HCT116 (cell line): ENCODE measurements at regions not wholly inside any gene's neighbourhood (a gene's known extent, or its start where the extent isn't known, plus 50 kb on each side); places are given as distances from the start of the nearest gene placed in this dataset.

ENCODE experiments used
- ATAC-seq: fragments of 200-7000 bp; cut with Tn5 transposase; 2 replicates; pipeline ENCODE4 v1.9.1; 2020; ENCODE audit warnings: mild to moderate bottlenecking, moderate library complexity
- BruUV-seq: library from RNA; stranded (reverse); fragments of 400-500 nt; replicated peaks from 2 replicates; lab custom pipeline; 2021; lab: Mats Ljungman, UMichigan
- CTCF ChIA-PET: fragments of 300-600 bp; sonication (Branson Sonifier 250); formaldehyde crosslinking; loops from one replicate; lab custom pipeline; 2021; ENCODE audit warnings: antibody characterized with exemption; lab: Charles Lee
- POLR2A ChIA-PET: fragments of 300-600, 350-600 bp; sonication (Branson Sonifier 250); formaldehyde crosslinking; loops from one replicate; lab custom pipeline; 2021; ENCODE audit warnings: antibody characterized with exemption; lab: Charles Lee
- RAD21 ChIA-PET, 2 experiments: fragments of 300-600 bp; sonication (Branson Sonifier 250); formaldehyde crosslinking; loops; one replicate each; lab custom pipeline; 2023; ENCODE audit warnings: low total read pairs in 2 of 2; ENCODE audit not compliant: uncharacterized antibody in 2 of 2, unreplicated experiment in 2 of 2, low non-redundant PET in 1 of 2; lab: Charles Lee
- DNase-seq: peaks from one replicate; pipeline ENCODE4 v3.0.0-alpha.2; 2010; ENCODE audit warnings: low read depth, low spot score
- H2AFZ ChIP-seq: fragments of 200-600 bp; shearing (Covaris generic), sonication (generic); 2 replicates; pipeline ENCODE4 v1.6.1; 2017; ENCODE audit warnings: low read depth, mixed run types, mixed read lengths, antibody characterized with exemption, low read length; ENCODE audit not compliant: poor library complexity, severe bottlenecking
- H3K27ac ChIP-seq: 2 replicates; pipeline ENCODE4 v1.5.1; 2012; ENCODE audit warnings: low read depth, low read length
- H3K27me3 ChIP-seq: fragments of 200-600 bp; sonication (generic); 2 replicates; pipeline ENCODE4 v1.6.1; 2016; ENCODE audit warnings: mixed run types, low read length, mixed read lengths; ENCODE audit not compliant: insufficient read depth
- H3K36me3 ChIP-seq, 2 experiments: fragments of 200-500 bp in 1 of 2; fragments of 200-600 bp in 1 of 2; sonication (Bioruptor generic) in 1 of 2; sonication (generic) in 1 of 2; 2 replicates each; pipeline versions ENCODE4 v1.5.1 to v1.6.1; 2014 to 2016; ENCODE audit warnings: low read length in 2 of 2, inconsistent platforms in 1 of 2, mixed read lengths in 1 of 2, mixed run types in 1 of 2; ENCODE audit not compliant: insufficient read depth in 2 of 2, control insufficient read depth in 1 of 2
- H3K4me1 ChIP-seq, 2 experiments: fragments of 200-600 bp in 1 of 2; sonication (generic) in 1 of 2; 2 replicates each; pipeline versions ENCODE4 v1.5.1 to v1.6.1; 2012 to 2017; ENCODE audit warnings: low read length in 2 of 2, inconsistent platforms in 1 of 2, mild to moderate bottlenecking in 1 of 2, mixed read lengths in 1 of 2, mixed run types in 1 of 2, moderate library complexity in 1 of 2; ENCODE audit not compliant: insufficient read depth in 2 of 2, control insufficient read depth in 1 of 2
- H3K4me2 ChIP-seq: fragments of 200-600 bp; sonication (generic); 2 replicates; pipeline ENCODE4 v1.6.1; 2017; ENCODE audit warnings: mixed run types, low read length, mixed read lengths
- H3K4me3 ChIP-seq, 2 experiments: fragments of 200-600 bp in 1 of 2; sonication (generic) in 1 of 2; replicated peaks in 1 of 2; 2 replicates each; pipeline ENCODE4 v1.5.1; 2011 to 2016; ENCODE audit warnings: low read length in 2 of 2, control low read depth in 1 of 2, low read depth in 1 of 2, mild to moderate bottlenecking in 1 of 2, mixed read lengths in 1 of 2, mixed run types in 1 of 2
- H3K79me2 ChIP-seq: fragments of 200-600 bp; sonication (generic); 2 replicates; pipeline ENCODE4 v1.6.1; 2017; ENCODE audit warnings: mild to moderate bottlenecking, mixed run types, low read length, moderate library complexity, mixed read lengths; ENCODE audit not compliant: insufficient read depth
- H3K9ac ChIP-seq: fragments of 200-600 bp; sonication (generic); 2 replicates; pipeline ENCODE4 v1.6.1; 2016; ENCODE audit warnings: low read length, mixed read lengths
- H3K9me2 ChIP-seq: fragments of 200-600 bp; sonication (generic), shearing (Covaris generic); 2 replicates; pipeline ENCODE4 v1.6.1; 2017; ENCODE audit warnings: mixed run types, mild to moderate bottlenecking, moderate library complexity; ENCODE audit not compliant: insufficient read depth
- H3K9me3 ChIP-seq, 2 experiments: fragments of 200-500 bp in 1 of 2; fragments of 200-600 bp in 1 of 2; sonication (Bioruptor generic) in 1 of 2; sonication (generic) in 1 of 2; 2 replicates each; pipeline ENCODE4 v1.6.1; 2014 to 2017; ENCODE audit warnings: low read length in 2 of 2, mixed read lengths in 2 of 2, inconsistent platforms in 1 of 2, low read depth in 1 of 2, mild to moderate bottlenecking in 1 of 2, mixed run types in 1 of 2, moderate library complexity in 1 of 2; ENCODE audit not compliant: control insufficient read depth in 1 of 2, insufficient read depth in 1 of 2
- H4K20me1 ChIP-seq: fragments of 200-600 bp; sonication (generic), shearing (Covaris generic); 2 replicates; pipeline ENCODE4 v1.6.1; 2017; ENCODE audit warnings: mixed run types, mild to moderate bottlenecking, moderate library complexity; ENCODE audit not compliant: insufficient read depth
- ATF3 ChIP-seq: IDR thresholded peaks from 2 replicates; pipeline ENCODE4 v1.6.1; 2012
- CEBPB ChIP-seq: IDR thresholded peaks from 2 replicates; pipeline ENCODE4 v1.6.1; 2012; ENCODE audit warnings: low read depth
- CTCF ChIP-seq, 3 experiments: fragments of 200-600 bp in 1 of 3; sonication (generic) in 1 of 3; IDR thresholded peaks in 2 of 3; conservative IDR thresholded peaks in 1 of 3; 2 replicates each; pipeline ENCODE4 v1.5.1; 2012 to 2017; ENCODE audit warnings: low read depth in 2 of 3, low read length in 2 of 3, antibody characterized with exemption in 1 of 3, borderline replicate concordance in 1 of 3, control low read depth in 1 of 3, mild to moderate bottlenecking in 1 of 3, mixed read lengths in 1 of 3, mixed run types in 1 of 3, moderate library complexity in 1 of 3; ENCODE audit not compliant: insufficient read depth in 1 of 3
- FOSL1 ChIP-seq: IDR thresholded peaks from 2 replicates; pipeline ENCODE4 v1.6.1; 2012; ENCODE audit warnings: low read depth
- MAX ChIP-seq: IDR thresholded peaks from 2 replicates; pipeline ENCODE4 v1.6.1; 2012
- POLR2AphosphoS5 ChIP-seq: IDR thresholded peaks from 2 replicates; pipeline ENCODE4 v1.6.1; 2011; ENCODE audit warnings: mild to moderate bottlenecking, low read depth, low read length, moderate library complexity
- RAD21 ChIP-seq: IDR thresholded peaks from 2 replicates; pipeline ENCODE4 v1.6.1; 2012; ENCODE audit warnings: low read depth, mild to moderate bottlenecking
- SP1 ChIP-seq: IDR thresholded peaks from 2 replicates; pipeline ENCODE4 v1.6.1; 2012; ENCODE audit warnings: low read depth
- SRF ChIP-seq: IDR thresholded peaks from 2 replicates; pipeline ENCODE4 v1.6.1; 2012; ENCODE audit warnings: low read depth
- TCF7L2 ChIP-seq: IDR thresholded peaks from 2 replicates; pipeline ENCODE4 v1.7.0; 2011; ENCODE audit warnings: borderline replicate concordance, inconsistent platforms; ENCODE audit not compliant: insufficient read depth, insufficient read length; ENCODE audit errors: extremely low read depth
- ZBTB33 ChIP-seq: IDR thresholded peaks from 2 replicates; pipeline ENCODE4 v1.6.1; 2011; ENCODE audit warnings: mild to moderate bottlenecking, low read length, moderate library complexity; ENCODE audit not compliant: insufficient replicate concordance; ENCODE audit errors: extremely low read depth
- ZFX ChIP-seq: fragments of 450-650 bp; IDR thresholded peaks from 2 replicates; pipeline ENCODE4 v1.6.1; 2017
- ZNF274 ChIP-seq: fragments of 200-500 bp; sonication (Bioruptor generic); IDR thresholded peaks from 2 replicates; pipeline ENCODE4 v1.6.1; 2014; ENCODE audit warnings: mild to moderate bottlenecking, low read depth, low read length, inconsistent platforms
- intact Hi-C: fragments of 100-400 bp; cut with micrococcal nuclease; formaldehyde crosslinking; loops from 2 replicates; pipeline ENCODE4 v1.10.0; 2022

GRCh38 chr2:116487336-116487735 is 1327.2 kb upstream of the DDX18 start:
- TF ChIP-seq TCF7L2 (no peak), SRF (no peak), POLR2AphosphoS5 (no peak), ATF3 (no peak), RAD21 (no peak), CTCF (IDR thresholded peaks at IDR 0.05 in 2 of 3, conservative IDR thresholded peaks at IDR 0.05 in 1 of 3; ENCODE audit: borderline replicate concordance in 1 of 3, insufficient read depth in 1 of 3, low read depth in 2 of 3, low read length in 2 of 3) (no peak), MAX (no peak), ZFX (no peak), ZNF274 (no peak), FOSL1 (no peak), ZBTB33 (no peak), CEBPB (no peak), SP1 (no peak)
- H2AFZ ChIP-seq: no peak overlapping the region
- CTCF ChIA-PET: no interaction called here

More at GRCh38 chr2:116487336-116487735, 1327.2 kb upstream of the DDX18 start:
- POLR2A ChIA-PET: no interaction called here
- Histone ChIP-seq H3K9me2 (no peaks in the 10 kb centered on the region), H3K4me1 (no peaks in the 10 kb centered on the region), H4K20me1 (no peaks in the 10 kb centered on the region), H3K27me3 (no peaks in the 10 kb centered on the region), H3K27ac (no peak overlapping the region), H3K9ac (no peak overlapping the region), H3K4me3 (no peak overlapping the region), H3K79me2 (no peaks in the 10 kb centered on the region), H3K36me3 (no peaks in the 10 kb centered on the region), H3K4me2 (no peak overlapping the region), H3K9me3 (peaks cover 11 to 41% of the 10 kb centered on the region in 2 experiments; a peak in 2 of 4 replicates)
- DNase-seq: no peak
- RAD21 ChIA-PET: no interaction called here
- intact Hi-C loops: no loop called here
- ATAC-seq: no peak
- no TSS peak for BruUV-seq
